ENCODE measurements at regions not wholly inside any gene's neighbourhood (a gene's known extent, or its start where the extent isn't known, plus 50 kb on each side); places are given as distances from the start of the nearest gene placed in this dataset.
A peak's percentile ranks its signal among the peaks of the same experiment; 100 is the strongest.

DNA sequence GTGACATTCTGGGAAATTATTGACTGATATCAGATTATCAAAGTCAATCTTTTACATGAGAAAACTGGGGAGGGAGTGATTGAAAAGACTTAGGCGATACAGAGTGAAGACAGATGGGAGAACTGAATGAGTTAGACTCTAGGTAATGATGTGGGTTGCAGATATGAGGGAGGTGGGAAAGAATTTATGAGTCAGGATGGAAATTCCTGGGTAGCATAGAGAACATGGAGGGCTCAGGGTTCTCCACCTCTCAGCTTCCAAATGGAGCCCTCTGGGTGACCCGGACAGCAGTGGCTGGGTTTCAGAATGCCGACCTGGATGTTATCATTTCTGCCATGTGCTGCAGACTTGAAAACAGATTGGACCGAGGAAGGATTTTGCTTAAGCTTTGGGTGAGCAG is 75.4 kb upstream of the SHB start:
- intact Hi-C loops (cut with micrococcal nuclease), result no loop called here
- Mint-ChIP-seq H3K9me3 (peaks cover 0 to 9% (median 5%) of the 10 kb centered on the region in 7 donors), H3K36me3 (no peaks in the 10 kb centered on the region), H3K4me3 (no peak overlapping the region), H3K4me1 (no peaks in the 10 kb centered on the region), H3K27ac (no peak overlapping the region), H3K27me3 (ENCODE audit: low read depth in 3 of 3) (peaks cover 29 to 35% (median 30%) of the 10 kb centered on the region in 3 donors)
- Histone ChIP-seq H3K27ac (ENCODE audit: low read depth in 1 of 2, low read length in 2 of 2) (no peak overlapping the region), H3K4me1 (ENCODE audit: control insufficient read depth in 1 of 2, insufficient read depth in 2 of 2, low read length in 2 of 2) (no peaks in the 10 kb centered on the region), H3K79me2 (ENCODE audit: insufficient read depth, low read length) (no peaks in the 10 kb centered on the region), H4K20me1 (ENCODE audit: insufficient read depth, low read length) (no peaks in the 10 kb centered on the region), H3K27me3 (ENCODE audit: control insufficient read depth in 2 of 2, insufficient read depth in 2 of 2, low read length in 2 of 2) (peaks cover 7 to 18% of the 10 kb centered on the region in 2 donors), H3K4me3 (replicated peaks in 1 of 3; ENCODE audit: low read depth in 2 of 3, low read length in 3 of 3) (no peak overlapping the region), H3K4me2 (replicated peaks; ENCODE audit: extremely low read depth, low read length, poor library complexity, severe bottlenecking) (no peak overlapping the region), H2AFZ (ENCODE audit: insufficient read depth, low read depth, low read length, poor library complexity, severe bottlenecking) (no peak overlapping the region), H3K36me3 (replicated peaks in 1 of 2; ENCODE audit: control insufficient read depth in 1 of 2, insufficient read depth in 2 of 2, low read length in 2 of 2) (no peaks in the 10 kb centered on the region), H3K9ac (ENCODE audit: insufficient read depth, low read length, poor library complexity, severe bottlenecking) (no peak overlapping the region), H3K9me3 (replicated peaks in 1 of 2; ENCODE audit: control insufficient read depth in 1 of 2, insufficient read depth in 1 of 2, low read length in 2 of 2) (peaks cover 0 to 11% of the 10 kb centered on the region in 2 donors)
- DNase-seq, result no peak
- WGBS (ENCODE audit: insufficient coverage), result 86% methylated on average over 3 of the region's 4 CpGs
- TF ChIP-seq, protein P1, sequence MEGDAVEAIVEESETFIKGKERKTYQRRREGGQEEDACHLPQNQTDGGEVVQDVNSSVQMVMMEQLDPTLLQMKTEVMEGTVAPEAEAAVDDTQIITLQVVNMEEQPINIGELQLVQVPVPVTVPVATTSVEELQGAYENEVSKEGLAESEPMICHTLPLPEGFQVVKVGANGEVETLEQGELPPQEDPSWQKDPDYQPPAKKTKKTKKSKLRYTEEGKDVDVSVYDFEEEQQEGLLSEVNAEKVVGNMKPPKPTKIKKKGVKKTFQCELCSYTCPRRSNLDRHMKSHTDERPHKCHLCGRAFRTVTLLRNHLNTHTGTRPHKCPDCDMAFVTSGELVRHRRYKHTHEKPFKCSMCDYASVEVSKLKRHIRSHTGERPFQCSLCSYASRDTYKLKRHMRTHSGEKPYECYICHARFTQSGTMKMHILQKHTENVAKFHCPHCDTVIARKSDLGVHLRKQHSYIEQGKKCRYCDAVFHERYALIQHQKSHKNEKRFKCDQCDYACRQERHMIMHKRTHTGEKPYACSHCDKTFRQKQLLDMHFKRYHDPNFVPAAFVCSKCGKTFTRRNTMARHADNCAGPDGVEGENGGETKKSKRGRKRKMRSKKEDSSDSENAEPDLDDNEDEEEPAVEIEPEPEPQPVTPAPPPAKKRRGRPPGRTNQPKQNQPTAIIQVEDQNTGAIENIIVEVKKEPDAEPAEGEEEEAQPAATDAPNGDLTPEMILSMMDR (IDR thresholded peaks at IDR 0.05), result no peak

DNA sequence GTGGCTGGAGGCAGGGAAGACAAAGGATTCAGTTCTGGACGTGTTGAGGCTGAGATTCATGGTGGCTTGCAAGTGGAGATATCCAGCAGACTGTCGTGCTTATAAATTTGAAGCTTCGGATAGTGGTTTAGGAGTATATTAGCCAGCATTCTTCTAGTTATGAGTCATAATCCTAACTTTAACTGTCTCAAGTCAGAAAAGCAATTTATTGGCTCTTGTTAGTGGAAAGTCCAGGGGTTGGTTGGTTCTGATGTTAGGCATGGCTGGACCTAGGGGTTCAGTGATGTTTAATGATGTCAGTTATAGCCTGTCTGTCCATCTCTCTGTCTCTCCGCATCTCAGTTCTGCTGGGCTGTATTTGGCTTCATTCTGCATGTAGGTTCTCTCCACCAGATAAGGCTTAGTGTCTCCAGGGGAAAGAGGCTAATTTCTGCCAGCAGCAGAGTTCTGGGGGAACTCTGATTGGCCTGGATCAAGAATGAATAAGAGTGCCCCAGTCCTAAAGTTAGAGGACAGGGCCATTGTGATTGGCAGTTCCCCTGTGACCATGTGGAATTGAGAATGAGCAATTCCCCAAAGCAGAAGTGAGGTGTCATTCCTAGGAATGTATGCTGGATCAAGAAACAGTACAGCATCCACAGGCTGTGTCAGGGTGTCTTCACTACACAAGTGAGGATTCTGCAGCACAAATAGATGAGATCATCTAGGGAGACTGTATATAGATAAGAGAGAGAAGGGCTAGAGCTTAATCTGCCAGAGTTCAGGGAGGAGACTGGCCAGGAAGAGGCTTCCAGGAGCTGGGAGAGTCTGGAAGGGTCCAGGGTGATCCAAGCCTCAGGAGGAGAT is 72.9 kb upstream of the SHB start:
- Histone ChIP-seq H3K27me3 (ENCODE audit: control insufficient read depth in 2 of 2, insufficient read depth in 2 of 2, low read length in 2 of 2) (peaks cover 10 to 22% of the 10 kb centered on the region in 2 donors), H2AFZ (ENCODE audit: insufficient read depth, low read depth, low read length, poor library complexity, severe bottlenecking) (no peak overlapping the region), H3K9ac (ENCODE audit: insufficient read depth, low read length, poor library complexity, severe bottlenecking) (no peak overlapping the region), H3K79me2 (ENCODE audit: insufficient read depth, low read length) (no peaks in the 10 kb centered on the region), H3K36me3 (replicated peaks in 1 of 2; ENCODE audit: control insufficient read depth in 1 of 2, insufficient read depth in 2 of 2, low read length in 2 of 2) (no peaks in the 10 kb centered on the region), H3K4me2 (replicated peaks; ENCODE audit: extremely low read depth, low read length, poor library complexity, severe bottlenecking) (no peak overlapping the region), H3K9me3 (replicated peaks in 1 of 2; ENCODE audit: control insufficient read depth in 1 of 2, insufficient read depth in 1 of 2, low read length in 2 of 2) (peaks cover 0 to 11% of the 10 kb centered on the region in 2 donors), H3K27ac (ENCODE audit: low read depth in 1 of 2, low read length in 2 of 2) (no peak overlapping the region), H3K4me1 (ENCODE audit: control insufficient read depth in 1 of 2, insufficient read depth in 2 of 2, low read length in 2 of 2) (no peaks in the 10 kb centered on the region), H4K20me1 (ENCODE audit: insufficient read depth, low read length) (no peaks in the 10 kb centered on the region), H3K4me3 (replicated peaks in 1 of 3; ENCODE audit: low read depth in 2 of 3, low read length in 3 of 3) (no peak overlapping the region)
- Mint-ChIP-seq H3K27ac (peak overlapping the region in 1 of 7 donors; percentile 33), H3K36me3 (no peaks in the 10 kb centered on the region), H3K9me3 (peaks cover 0 to 9% (median 5%) of the 10 kb centered on the region in 7 donors), H3K4me1 (peaks cover 4% of the 10 kb centered on the region), H3K4me3 (no peak overlapping the region), H3K27me3 (ENCODE audit: low read depth in 3 of 3) (peaks cover 38 to 48% (median 39%) of the 10 kb centered on the region in 3 donors)
- intact Hi-C loops (cut with micrococcal nuclease), result no loop called here
- TF ChIP-seq, protein P1 (IDR thresholded peaks at IDR 0.05), result no peak
- 100% methylated on average over 1 of the region's 4 CpGs for WGBS (ENCODE audit: insufficient coverage)
- no peak for DNase-seq

All from CD14-positive monocyte (primary cell).